ENCODE measurements at regions not wholly inside any gene's neighbourhood (a gene's known extent, or its start where the extent isn't known, plus 50 kb on each side); places are given as distances from the start of the nearest gene placed in this dataset.

DNA sequence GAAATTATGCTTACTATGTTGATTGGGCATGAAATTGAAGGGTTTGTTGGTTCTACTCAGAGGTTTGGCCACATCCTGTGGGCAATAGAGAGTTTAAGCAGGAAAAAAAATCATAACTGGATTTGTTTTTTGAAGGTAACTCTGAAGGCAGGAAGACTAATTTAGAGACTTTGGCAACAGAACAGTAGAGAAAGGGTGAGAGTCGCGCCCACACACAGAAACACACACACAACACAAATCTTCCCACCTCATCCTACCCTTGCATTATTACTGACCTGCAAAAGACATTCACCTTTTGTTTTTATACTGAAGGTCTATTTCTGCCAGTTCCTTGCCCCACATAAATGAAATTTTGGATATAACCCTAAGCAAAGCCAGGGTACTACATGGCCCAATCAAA is 270.6 kb downstream of the TBL1XR1 start:
- TF ChIP-seq SUZ12 (IDR thresholded peaks at IDR 0.05; ENCODE audit: extremely low read depth, insufficient read depth, insufficient read length) (no peak), ZNF274 (IDR thresholded peaks at IDR 0.05; ENCODE audit: low read depth, low read length) (no peak), YY1 (IDR thresholded peaks at IDR 0.05; ENCODE audit: insufficient read depth, insufficient read length) (no peak)
- Histone ChIP-seq H3K36me3 (ENCODE audit: insufficient read depth, insufficient read length, low read length) (no peaks in the 10 kb centered on the region), H3K4me1 (ENCODE audit: insufficient read depth, insufficient read length) (no peaks in the 10 kb centered on the region)

GRCh38 chr3:176926034-176926433 is 271.2 kb downstream of the TBL1XR1 start:
- Histone ChIP-seq H3K4me3 (ENCODE audit: insufficient read length, low read depth) (no peak overlapping the region), H3K9me3 (ENCODE audit: insufficient read depth, low read length) (no peaks in the 10 kb centered on the region), H3K27me3 (ENCODE audit: insufficient read depth, insufficient read length) (no peaks in the 10 kb centered on the region), H3K9ac (ENCODE audit: insufficient read length, low read depth) (no peak overlapping the region), H3K36me3 (ENCODE audit: insufficient read depth, insufficient read length, low read length) (no peaks in the 10 kb centered on the region), H3K4me1 (ENCODE audit: insufficient read depth, insufficient read length) (no peaks in the 10 kb centered on the region)
- no peak for DNase-seq (ENCODE audit: low read depth, low spot score)
- TF ChIP-seq SUZ12 (IDR thresholded peaks at IDR 0.05; ENCODE audit: extremely low read depth, insufficient read depth, insufficient read length) (no peak), YY1 (IDR thresholded peaks at IDR 0.05; ENCODE audit: insufficient read depth, insufficient read length) (no peak), ZNF274 (IDR thresholded peaks at IDR 0.05; ENCODE audit: low read depth, low read length) (no peak)

More for the DNA sequence above, 270.6 kb downstream of the TBL1XR1 start:
- H3K4me3 ChIP-seq (ENCODE audit: insufficient read length, low read depth) = no peak overlapping the region
- no peaks in the 10 kb centered on the region for H3K9me3 ChIP-seq (ENCODE audit: insufficient read depth, low read length)
- H3K9ac ChIP-seq (ENCODE audit: insufficient read length, low read depth) = no peak overlapping the region
- no peak for DNase-seq (ENCODE audit: low read depth, low spot score)
- no peaks in the 10 kb centered on the region for H3K27me3 ChIP-seq (ENCODE audit: insufficient read depth, insufficient read length)

- Histone ChIP-seq H3K4me1 (ENCODE audit: insufficient read depth, insufficient read length) (no peaks in the 10 kb centered on the region), H3K9ac (ENCODE audit: insufficient read length, low read depth) (no peak overlapping the region), H3K36me3 (ENCODE audit: insufficient read depth, insufficient read length, low read length) (no peaks in the 10 kb centered on the region), H3K27me3 (ENCODE audit: insufficient read depth, insufficient read length) (no peaks in the 10 kb centered on the region), H3K9me3 (ENCODE audit: insufficient read depth, low read length) (no peaks in the 10 kb centered on the region), H3K4me3 (ENCODE audit: insufficient read length, low read depth) (no peak overlapping the region)
- DNase-seq (ENCODE audit: low read depth, low spot score) = no peak
- TF ChIP-seq SUZ12 (IDR thresholded peaks at IDR 0.05; ENCODE audit: extremely low read depth, insufficient read depth, insufficient read length) (no peak), ZNF274 (IDR thresholded peaks at IDR 0.05; ENCODE audit: low read depth, low read length) (no peak), YY1 (IDR thresholded peaks at IDR 0.05; ENCODE audit: insufficient read depth, insufficient read length) (no peak)
Measured at GRCh38 chr3:176920766-176921160, 276.5 kb downstream of the TBL1XR1 start.

- Histone ChIP-seq H3K4me1 (ENCODE audit: insufficient read depth, insufficient read length) (no peaks in the 10 kb centered on the region), H3K9me3 (ENCODE audit: insufficient read depth, low read length) (no peaks in the 10 kb centered on the region), H3K4me3 (ENCODE audit: insufficient read length, low read depth) (no peak overlapping the region), H3K9ac (ENCODE audit: insufficient read length, low read depth) (no peak overlapping the region), H3K36me3 (ENCODE audit: insufficient read depth, insufficient read length, low read length) (no peaks in the 10 kb centered on the region), H3K27me3 (ENCODE audit: insufficient read depth, insufficient read length) (no peaks in the 10 kb centered on the region)
- DNase-seq (ENCODE audit: low read depth, low spot score) = no peak
- no peak for TF ChIP-seq SUZ12 (IDR thresholded peaks at IDR 0.05; ENCODE audit: extremely low read depth, insufficient read depth, insufficient read length)
- TF ChIP-seq ZNF274 (IDR thresholded peaks at IDR 0.05; ENCODE audit: low read depth, low read length) = no peak
- TF ChIP-seq YY1 (IDR thresholded peaks at IDR 0.05; ENCODE audit: insufficient read depth, insufficient read length) = no peak
Measured at GRCh38 chr3:176919836-176920765, 277.2 kb downstream of the TBL1XR1 start.

GRCh38 chr3:176916777-176917176 is 280.5 kb downstream of the TBL1XR1 start:
- Histone ChIP-seq H3K9me3 (ENCODE audit: insufficient read depth, low read length) (no peaks in the 10 kb centered on the region), H3K27me3 (ENCODE audit: insufficient read depth, insufficient read length) (no peaks in the 10 kb centered on the region), H3K4me1 (ENCODE audit: insufficient read depth, insufficient read length) (no peaks in the 10 kb centered on the region), H3K36me3 (ENCODE audit: insufficient read depth, insufficient read length, low read length) (no peaks in the 10 kb centered on the region), H3K9ac (ENCODE audit: insufficient read length, low read depth) (no peak overlapping the region), H3K4me3 (ENCODE audit: insufficient read length, low read depth) (no peak overlapping the region)
- DNase-seq (ENCODE audit: low read depth, low spot score) = no peak
- TF ChIP-seq SUZ12 (IDR thresholded peaks at IDR 0.05; ENCODE audit: extremely low read depth, insufficient read depth, insufficient read length) (no peak), ZNF274 (IDR thresholded peaks at IDR 0.05; ENCODE audit: low read depth, low read length) (no peak), YY1 (IDR thresholded peaks at IDR 0.05; ENCODE audit: insufficient read depth, insufficient read length) (no peak)

- Histone ChIP-seq H3K4me3 (ENCODE audit: insufficient read length, low read depth) (no peak overlapping the region), H3K4me1 (ENCODE audit: insufficient read depth, insufficient read length) (no peaks in the 10 kb centered on the region), H3K27me3 (ENCODE audit: insufficient read depth, insufficient read length) (no peaks in the 10 kb centered on the region), H3K36me3 (ENCODE audit: insufficient read depth, insufficient read length, low read length) (no peaks in the 10 kb centered on the region), H3K9ac (ENCODE audit: insufficient read length, low read depth) (no peak overlapping the region), H3K9me3 (ENCODE audit: insufficient read depth, low read length) (no peaks in the 10 kb centered on the region)
- no peak for DNase-seq (ENCODE audit: low read depth, low spot score)
- TF ChIP-seq ZNF274 (IDR thresholded peaks at IDR 0.05; ENCODE audit: low read depth, low read length) = no peak
- no peak for TF ChIP-seq SUZ12 (IDR thresholded peaks at IDR 0.05; ENCODE audit: extremely low read depth, insufficient read depth, insufficient read length)
- TF ChIP-seq YY1 (IDR thresholded peaks at IDR 0.05; ENCODE audit: insufficient read depth, insufficient read length) = no peak
Measured at GRCh38 chr3:176914764-176915163, 282.5 kb downstream of the TBL1XR1 start.

DNA sequence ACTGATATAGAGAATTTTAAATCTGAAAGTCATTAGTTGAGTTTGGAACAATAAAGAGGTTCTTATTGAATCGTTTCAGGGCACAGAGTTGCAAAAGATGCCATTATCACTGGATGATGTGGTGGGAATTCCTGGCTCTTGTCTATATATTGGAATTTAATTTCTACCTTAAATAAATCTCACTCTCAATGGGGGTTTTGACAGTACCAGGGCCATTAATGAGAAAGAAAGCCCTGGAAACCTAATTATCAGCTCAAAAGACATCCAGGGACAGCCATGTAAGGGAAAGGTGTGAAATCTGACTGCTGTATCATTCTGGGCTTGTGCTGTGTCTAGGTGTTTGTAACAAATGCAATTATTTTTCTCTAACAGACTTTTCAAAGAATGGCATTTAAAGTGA is 285.7 kb downstream of the TBL1XR1 start:
- Histone ChIP-seq H3K9ac (ENCODE audit: insufficient read length, low read depth) (no peak overlapping the region), H3K9me3 (ENCODE audit: insufficient read depth, low read length) (no peaks in the 10 kb centered on the region), H3K4me1 (ENCODE audit: insufficient read depth, insufficient read length) (no peaks in the 10 kb centered on the region), H3K4me3 (ENCODE audit: insufficient read length, low read depth) (no peak overlapping the region), H3K36me3 (ENCODE audit: insufficient read depth, insufficient read length, low read length) (no peaks in the 10 kb centered on the region), H3K27me3 (ENCODE audit: insufficient read depth, insufficient read length) (no peaks in the 10 kb centered on the region)
- DNase-seq (ENCODE audit: low read depth, low spot score) = no peak
- TF ChIP-seq SUZ12 (IDR thresholded peaks at IDR 0.05; ENCODE audit: extremely low read depth, insufficient read depth, insufficient read length) (no peak), YY1 (IDR thresholded peaks at IDR 0.05; ENCODE audit: insufficient read depth, insufficient read length) (no peak), ZNF274 (IDR thresholded peaks at IDR 0.05; ENCODE audit: low read depth, low read length) (no peak)
